Tibial artery (tissue), 4 donors: ENCODE measurements at regions not wholly inside any gene's neighbourhood (a gene's known extent, or its start where the extent isn't known, plus 50 kb on each side); places are given as distances from the start of the nearest gene placed in this dataset.

Experiments used
- DNase-seq, 2 donors: peaks; one replicate each; pipeline ENCODE4 v3.0.0-alpha.2; 2019
- H3K27ac ChIP-seq, 2 donors: fragments of 200-600 bp; sonication (generic) in 1 of 2; 1 replicate in 1 of 2; 2 replicates in 1 of 2; pipeline ENCODE4 v1.5.1; 2018 to 2019; ENCODE audit warnings: mild to moderate bottlenecking in 1 of 2
- H3K27me3 ChIP-seq, 2 donors: fragments of 200-600 bp; sonication (generic) in 1 of 2; one replicate each; pipeline versions ENCODE4 v1.5.1 to v1.6.0; 2016 to 2019
- H3K36me3 ChIP-seq, 3 donors: fragments of 200-600 bp; sonication (generic) in 2 of 3; one replicate each; pipeline ENCODE4 v1.5.1; 2016 to 2019; ENCODE audit warnings: mild to moderate bottlenecking in 2 of 3
- H3K4me1 ChIP-seq, 4 donors: fragments of 200-600 bp; sonication (generic) in 2 of 4; 1 replicate in 3 of 4; 2 replicates in 1 of 4; pipeline ENCODE4 v1.5.1; 2016 to 2019
- H3K4me3 ChIP-seq, 2 donors: fragments of 200-600 bp; sonication (generic) in 1 of 2; 1 replicate in 1 of 2; 2 replicates in 1 of 2; pipeline ENCODE4 v1.5.1; 2018 to 2019; ENCODE audit warnings: mild to moderate bottlenecking in 2 of 2
- H3K9me3 ChIP-seq, 3 donors: fragments of 200-600 bp; sonication (generic) in 1 of 3; one replicate each; pipeline ENCODE4 v1.5.1; 2016 to 2019
- intact Hi-C: fragments of 100-400 bp; cut with DNase I; formaldehyde crosslinking; loops from one replicate; pipeline ENCODE4 v1.15.0; 2023; ENCODE audit warnings: low total_unique reads
- TF ChIP-seq, protein P1 (sequence below), 2 experiments: fragments of 200-600 bp in 1 of 2; fragments of 450-650 bp in 1 of 2; IDR thresholded peaks; one replicate each; pipeline ENCODE4 v1.5.1; 2017 to 2019; ENCODE audit warnings: antibody characterized with exemption in 2 of 2, mild to moderate bottlenecking in 1 of 2, moderate library complexity in 1 of 2

DNA sequence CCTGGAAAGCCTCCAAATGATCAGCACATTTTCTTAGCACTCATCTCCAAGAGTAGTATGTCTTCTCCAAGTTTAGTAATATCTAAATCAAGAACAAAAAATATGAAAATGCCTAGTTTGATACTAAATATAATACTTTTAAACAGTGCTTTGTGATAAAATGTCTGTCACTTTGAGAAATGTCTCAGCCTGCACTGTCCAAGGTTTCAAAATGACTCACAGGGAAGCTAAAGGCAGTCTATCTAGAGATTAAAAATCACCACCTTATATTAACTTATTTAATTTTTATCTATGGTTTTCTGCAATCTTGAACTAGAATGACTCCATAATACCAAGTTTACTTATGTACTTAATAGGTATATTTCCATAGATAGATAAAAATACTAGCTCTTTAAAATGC is 633.0 kb upstream of the C9orf72 start:
- intact Hi-C loops = no loop called here
- H3K9me3 ChIP-seq = no peaks in the 10 kb centered on the region
- H3K27ac ChIP-seq = no peak overlapping the region
- no peaks in the 10 kb centered on the region for H3K27me3 ChIP-seq
- H3K36me3 ChIP-seq = no peaks in the 10 kb centered on the region
- no peak for DNase-seq
- no peak overlapping the region for H3K4me3 ChIP-seq
- TF ChIP-seq, protein P1, sequence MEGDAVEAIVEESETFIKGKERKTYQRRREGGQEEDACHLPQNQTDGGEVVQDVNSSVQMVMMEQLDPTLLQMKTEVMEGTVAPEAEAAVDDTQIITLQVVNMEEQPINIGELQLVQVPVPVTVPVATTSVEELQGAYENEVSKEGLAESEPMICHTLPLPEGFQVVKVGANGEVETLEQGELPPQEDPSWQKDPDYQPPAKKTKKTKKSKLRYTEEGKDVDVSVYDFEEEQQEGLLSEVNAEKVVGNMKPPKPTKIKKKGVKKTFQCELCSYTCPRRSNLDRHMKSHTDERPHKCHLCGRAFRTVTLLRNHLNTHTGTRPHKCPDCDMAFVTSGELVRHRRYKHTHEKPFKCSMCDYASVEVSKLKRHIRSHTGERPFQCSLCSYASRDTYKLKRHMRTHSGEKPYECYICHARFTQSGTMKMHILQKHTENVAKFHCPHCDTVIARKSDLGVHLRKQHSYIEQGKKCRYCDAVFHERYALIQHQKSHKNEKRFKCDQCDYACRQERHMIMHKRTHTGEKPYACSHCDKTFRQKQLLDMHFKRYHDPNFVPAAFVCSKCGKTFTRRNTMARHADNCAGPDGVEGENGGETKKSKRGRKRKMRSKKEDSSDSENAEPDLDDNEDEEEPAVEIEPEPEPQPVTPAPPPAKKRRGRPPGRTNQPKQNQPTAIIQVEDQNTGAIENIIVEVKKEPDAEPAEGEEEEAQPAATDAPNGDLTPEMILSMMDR (IDR thresholded peaks at IDR 0.05) = no peak
- no peaks in the 10 kb centered on the region for H3K4me1 ChIP-seq

DNA sequence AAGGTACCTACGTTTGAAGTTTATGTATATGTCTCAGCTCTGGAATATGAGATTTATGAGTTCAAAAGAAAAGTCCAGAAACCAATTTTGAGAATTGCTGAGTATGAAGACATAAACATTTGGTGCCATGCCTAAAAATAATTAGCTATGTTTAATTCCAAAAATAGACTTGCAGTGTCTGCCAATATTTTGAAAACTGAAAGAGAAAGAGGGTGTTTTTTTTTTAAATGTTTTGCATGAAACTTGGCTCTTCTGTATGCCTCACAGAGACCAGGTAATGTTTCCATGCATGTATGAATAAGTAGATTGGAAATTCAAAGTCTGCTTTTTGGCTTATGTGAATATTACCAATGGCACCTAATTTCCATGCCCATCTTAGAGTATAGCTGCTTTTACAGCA is 634.4 kb upstream of the C9orf72 start:
- H3K9me3 ChIP-seq = no peaks in the 10 kb centered on the region
- no peaks in the 10 kb centered on the region for H3K4me1 ChIP-seq
- H3K4me3 ChIP-seq = no peak overlapping the region
- no peak for DNase-seq
- TF ChIP-seq, protein P1 (IDR thresholded peaks at IDR 0.05) = no peak
- H3K36me3 ChIP-seq = no peaks in the 10 kb centered on the region
- H3K27me3 ChIP-seq = no peaks in the 10 kb centered on the region
- intact Hi-C loops = no loop called here
- no peak overlapping the region for H3K27ac ChIP-seq

DNA sequence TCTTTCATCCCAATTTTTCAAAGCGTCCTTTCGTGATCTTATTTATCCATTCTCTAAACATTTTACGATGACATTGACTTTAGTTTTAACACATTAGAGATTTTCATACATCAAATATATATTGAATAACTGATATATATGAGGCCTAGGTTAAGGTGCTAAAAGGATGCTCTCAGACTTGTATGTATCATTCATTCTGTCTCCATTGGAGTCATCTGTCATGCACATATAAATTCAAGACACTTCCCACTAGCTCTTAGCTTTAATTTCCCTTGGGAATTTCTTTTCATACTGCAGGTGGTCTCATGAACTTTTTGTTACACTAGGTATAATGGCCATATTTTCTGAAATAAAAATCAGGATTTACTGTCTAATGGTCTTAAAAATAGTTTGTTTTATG is 635.8 kb upstream of the C9orf72 start:
- H3K27ac ChIP-seq = no peak overlapping the region
- no peaks in the 10 kb centered on the region for H3K27me3 ChIP-seq
- H3K9me3 ChIP-seq = no peaks in the 10 kb centered on the region
- no peak for DNase-seq
- intact Hi-C loops = no loop called here
- no peaks in the 10 kb centered on the region for H3K4me1 ChIP-seq
- no peak overlapping the region for H3K4me3 ChIP-seq
- TF ChIP-seq, protein P1 (IDR thresholded peaks at IDR 0.05) = no peak
- H3K36me3 ChIP-seq = no peaks in the 10 kb centered on the region

DNA sequence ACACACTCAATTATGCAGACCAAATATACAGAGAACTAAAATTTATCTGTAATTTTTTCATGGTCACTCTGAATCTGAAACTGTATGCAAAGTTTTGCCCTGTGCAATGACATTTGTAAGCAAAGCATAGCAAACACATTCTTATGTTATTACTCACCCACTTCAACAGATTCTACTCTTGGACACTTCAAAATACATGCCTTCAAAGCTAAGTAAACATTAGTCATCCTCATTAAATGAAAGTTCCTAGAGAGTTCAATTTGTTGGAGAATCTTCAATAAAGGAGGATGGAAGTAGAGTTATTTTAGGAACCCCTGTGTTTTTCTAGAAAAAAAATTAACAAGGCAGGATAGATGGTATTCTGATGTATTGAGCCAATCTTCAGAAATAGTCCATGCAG is 639.7 kb upstream of the C9orf72 start:
- H3K36me3 ChIP-seq = no peaks in the 10 kb centered on the region
- TF ChIP-seq, protein P1 (IDR thresholded peaks at IDR 0.05) = no peak
- no peaks in the 10 kb centered on the region for H3K9me3 ChIP-seq
- no peak overlapping the region for H3K4me3 ChIP-seq
- intact Hi-C loops = no loop called here
- H3K4me1 ChIP-seq = no peaks in the 10 kb centered on the region
- no peak for DNase-seq
- no peak overlapping the region for H3K27ac ChIP-seq
- H3K27me3 ChIP-seq = no peaks in the 10 kb centered on the region

DNA sequence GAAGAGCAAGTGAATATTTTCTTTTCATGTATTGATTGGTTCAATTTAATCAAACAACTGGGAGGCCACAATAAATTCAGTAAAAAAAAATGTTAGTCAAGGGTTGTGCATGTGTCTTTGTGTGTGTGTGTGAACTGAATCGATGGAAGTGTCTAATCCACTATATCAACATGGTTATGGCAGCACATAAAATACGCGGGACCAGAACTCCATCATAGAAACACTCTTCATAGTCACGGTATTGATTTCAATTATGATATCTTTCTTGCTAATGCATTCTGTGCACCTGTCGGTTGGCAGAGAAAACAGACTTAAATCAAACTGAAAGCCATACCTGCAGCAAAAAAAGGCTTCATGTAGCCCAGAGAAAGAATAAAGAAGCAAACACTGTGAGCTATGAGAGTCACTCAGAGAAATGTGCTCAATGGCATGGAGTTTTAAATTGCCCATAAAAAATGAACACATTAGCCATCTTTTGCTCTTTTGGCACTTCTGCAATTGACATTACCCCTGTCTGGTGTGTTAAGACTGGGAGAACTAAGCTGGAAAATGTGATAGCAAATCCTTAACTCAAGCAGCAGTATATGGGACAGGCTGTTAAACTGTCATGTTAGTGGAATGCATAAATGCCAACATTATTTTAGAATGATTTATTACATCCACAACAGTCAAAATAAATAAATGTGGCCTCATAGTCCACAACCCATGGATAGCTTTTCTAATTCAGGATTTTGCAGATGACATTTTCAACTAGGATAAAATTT is 642.4 kb upstream of the C9orf72 start:
- TF ChIP-seq, protein P1 (IDR thresholded peaks at IDR 0.05) = no peak
- no peak overlapping the region for H3K4me3 ChIP-seq
- intact Hi-C loops = no loop called here

More for the DNA sequence above, 642.4 kb upstream of the C9orf72 start:
- no peaks in the 10 kb centered on the region for H3K9me3 ChIP-seq
- DNase-seq = no peak
- H3K4me1 ChIP-seq = no peaks in the 10 kb centered on the region
- no peaks in the 10 kb centered on the region for H3K27me3 ChIP-seq
- no peaks in the 10 kb centered on the region for H3K36me3 ChIP-seq
- no peak overlapping the region for H3K27ac ChIP-seq
